ENCODE measurements at regions not wholly inside any gene's neighbourhood (a gene's known extent, or its start where the extent isn't known, plus 50 kb on each side); places are given as distances from the start of the nearest gene placed in this dataset.

DNA sequence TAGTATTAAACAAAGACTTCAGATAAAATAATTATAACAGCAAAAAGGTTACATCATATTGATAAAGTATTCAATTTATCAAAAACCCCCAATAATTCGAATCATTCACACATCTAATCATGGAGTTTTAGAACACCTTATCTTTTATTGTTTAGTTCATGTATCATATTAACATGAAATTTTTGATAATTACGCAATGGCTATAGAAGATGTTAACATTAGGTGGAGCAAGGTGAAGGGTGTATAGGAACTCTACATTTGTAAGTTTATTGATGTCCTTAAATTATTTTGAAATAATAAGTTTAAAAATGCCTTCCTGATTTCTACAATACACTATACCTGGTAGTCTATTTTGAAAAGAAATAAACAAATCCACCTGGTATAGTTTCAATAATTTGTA lies 696.5 kb upstream of the BCHE start:
- WGBS, 2 donors (ENCODE audit: low coverage in 1 of 2) = 76 to 100% methylated on average over 2 of the region's 2 CpGs
- no peak overlapping the region for H3K4me3 ChIP-seq
- no peak for ATAC-seq
- no peaks in the 10 kb centered on the region for H3K4me1 ChIP-seq
- H3K27ac ChIP-seq = no peak overlapping the region
- TF ChIP-seq EP300 (IDR thresholded peaks at IDR 0.05) (no peak), POLR2AphosphoS5 (IDR thresholded peaks at IDR 0.05) (no peak)
- TF ChIP-seq, protein P1, sequence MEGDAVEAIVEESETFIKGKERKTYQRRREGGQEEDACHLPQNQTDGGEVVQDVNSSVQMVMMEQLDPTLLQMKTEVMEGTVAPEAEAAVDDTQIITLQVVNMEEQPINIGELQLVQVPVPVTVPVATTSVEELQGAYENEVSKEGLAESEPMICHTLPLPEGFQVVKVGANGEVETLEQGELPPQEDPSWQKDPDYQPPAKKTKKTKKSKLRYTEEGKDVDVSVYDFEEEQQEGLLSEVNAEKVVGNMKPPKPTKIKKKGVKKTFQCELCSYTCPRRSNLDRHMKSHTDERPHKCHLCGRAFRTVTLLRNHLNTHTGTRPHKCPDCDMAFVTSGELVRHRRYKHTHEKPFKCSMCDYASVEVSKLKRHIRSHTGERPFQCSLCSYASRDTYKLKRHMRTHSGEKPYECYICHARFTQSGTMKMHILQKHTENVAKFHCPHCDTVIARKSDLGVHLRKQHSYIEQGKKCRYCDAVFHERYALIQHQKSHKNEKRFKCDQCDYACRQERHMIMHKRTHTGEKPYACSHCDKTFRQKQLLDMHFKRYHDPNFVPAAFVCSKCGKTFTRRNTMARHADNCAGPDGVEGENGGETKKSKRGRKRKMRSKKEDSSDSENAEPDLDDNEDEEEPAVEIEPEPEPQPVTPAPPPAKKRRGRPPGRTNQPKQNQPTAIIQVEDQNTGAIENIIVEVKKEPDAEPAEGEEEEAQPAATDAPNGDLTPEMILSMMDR (IDR thresholded peaks at IDR 0.05) = no peak
- no peaks in the 10 kb centered on the region for H3K36me3 ChIP-seq
- H3K27me3 ChIP-seq = no peaks in the 10 kb centered on the region
- H3K9me3 ChIP-seq = peaks cover 0 to 10% (median 0%) of the 10 kb centered on the region in 3 donors

DNA sequence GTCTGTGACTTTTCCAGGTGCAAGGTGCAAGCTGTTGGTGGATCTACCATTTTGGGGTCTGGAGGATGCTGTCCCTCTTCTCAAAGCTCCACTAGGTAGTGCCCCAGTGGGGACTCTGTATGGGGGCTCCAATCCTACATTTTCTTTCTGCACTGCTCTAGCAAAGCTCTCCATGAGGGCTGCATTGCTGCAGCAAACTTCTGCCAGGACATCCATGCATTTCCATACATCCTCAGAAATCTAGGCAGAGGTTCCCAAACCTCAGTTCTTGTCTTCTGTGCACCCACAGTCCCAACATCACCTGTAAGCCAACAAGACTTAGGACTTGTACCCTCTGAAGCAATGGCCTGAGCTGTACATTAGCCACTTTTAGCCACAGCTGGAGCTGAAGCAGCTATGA lies 694.5 kb upstream of the BCHE start:
- Histone ChIP-seq H3K9me3 (peaks cover 0 to 10% (median 0%) of the 10 kb centered on the region in 3 donors), H3K36me3 (no peaks in the 10 kb centered on the region), H3K27me3 (no peaks in the 10 kb centered on the region), H3K4me1 (peaks cover 0 to 5% (median 0%) of the 10 kb centered on the region in 3 donors), H3K27ac (no peak overlapping the region), H3K4me3 (no peak overlapping the region)
- TF ChIP-seq POLR2A (IDR thresholded peaks at IDR 0.05) = no peak
- TF ChIP-seq, protein P1 (IDR thresholded peaks at IDR 0.05) = no peak
- no peak for TF ChIP-seq EP300 (IDR thresholded peaks at IDR 0.05)
- TF ChIP-seq POLR2AphosphoS5 (IDR thresholded peaks at IDR 0.05) = no peak
- ATAC-seq = no peak

DNA sequence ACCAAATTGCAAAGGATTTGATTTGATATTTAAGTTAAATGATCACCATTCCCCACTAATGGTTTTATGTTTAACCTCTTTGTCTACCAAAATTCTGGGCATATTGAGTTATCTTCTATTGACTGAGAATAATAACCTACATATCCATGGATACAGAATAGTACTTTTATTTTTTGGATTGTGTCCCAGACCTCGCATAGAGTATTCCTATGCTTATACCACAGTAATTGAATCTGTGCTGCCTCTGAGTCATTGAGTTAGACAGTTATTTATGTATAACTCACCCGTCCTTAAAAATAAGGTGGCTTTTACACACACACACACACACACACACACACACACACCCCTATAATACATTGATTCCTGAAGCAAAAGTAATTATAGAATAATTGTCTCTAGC lies 690.1 kb upstream of the BCHE start:
- 23 to 24% methylated on average over 2 of the region's 2 CpGs for WGBS, 2 donors (ENCODE audit: low coverage in 1 of 2)
- H3K27ac ChIP-seq = no peak overlapping the region

DNA sequence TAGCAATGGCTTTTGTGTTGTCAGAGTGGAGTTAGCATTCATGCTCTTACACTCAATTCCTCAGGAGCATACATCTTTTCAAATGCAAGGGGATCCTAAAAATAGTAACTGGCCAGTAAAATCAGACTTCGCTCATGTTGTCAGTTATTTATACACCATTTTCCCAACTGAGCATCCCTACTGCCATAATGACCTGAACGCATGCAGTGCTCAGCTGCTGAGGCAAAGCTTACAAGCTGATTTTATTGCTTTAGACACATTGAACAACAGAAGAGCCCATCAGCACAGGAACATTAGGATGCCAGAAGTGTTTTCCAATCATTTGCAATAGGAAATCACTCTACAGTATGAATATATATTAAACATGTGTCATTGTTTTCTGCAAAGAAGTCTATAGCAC lies 689.7 kb upstream of the BCHE start:
- TF ChIP-seq EP300 (IDR thresholded peaks at IDR 0.05) (no peak), POLR2A (IDR thresholded peaks at IDR 0.05) (no peak), POLR2AphosphoS5 (IDR thresholded peaks at IDR 0.05) (no peak)
- TF ChIP-seq, protein P1 (IDR thresholded peaks at IDR 0.05) = no peak
- Histone ChIP-seq H3K27me3 (no peaks in the 10 kb centered on the region), H3K36me3 (no peaks in the 10 kb centered on the region), H3K27ac (no peak overlapping the region), H3K9me3 (peaks cover 0 to 6% (median 0%) of the 10 kb centered on the region in 3 donors), H3K4me1 (peaks cover 0 to 7% (median 0%) of the 10 kb centered on the region in 3 donors), H3K4me3 (no peak overlapping the region)
- no peak for ATAC-seq
- WGBS, 2 donors (ENCODE audit: low coverage in 1 of 2) = 53 to 55% methylated on average over 2 of the region's 2 CpGs

More for the DNA sequence above, 690.1 kb upstream of the BCHE start:
- Histone ChIP-seq H3K4me3 (no peak overlapping the region), H3K27me3 (no peaks in the 10 kb centered on the region), H3K9me3 (peaks cover 0 to 10% (median 0%) of the 10 kb centered on the region in 3 donors), H3K36me3 (no peaks in the 10 kb centered on the region), H3K4me1 (peaks cover 0 to 7% (median 0%) of the 10 kb centered on the region in 3 donors)
- TF ChIP-seq EP300 (IDR thresholded peaks at IDR 0.05) = no peak
- no peak for TF ChIP-seq POLR2AphosphoS5 (IDR thresholded peaks at IDR 0.05)
- TF ChIP-seq POLR2A (IDR thresholded peaks at IDR 0.05) = no peak
- TF ChIP-seq, protein P1 (IDR thresholded peaks at IDR 0.05) = no peak
- ATAC-seq = no peak

DNA sequence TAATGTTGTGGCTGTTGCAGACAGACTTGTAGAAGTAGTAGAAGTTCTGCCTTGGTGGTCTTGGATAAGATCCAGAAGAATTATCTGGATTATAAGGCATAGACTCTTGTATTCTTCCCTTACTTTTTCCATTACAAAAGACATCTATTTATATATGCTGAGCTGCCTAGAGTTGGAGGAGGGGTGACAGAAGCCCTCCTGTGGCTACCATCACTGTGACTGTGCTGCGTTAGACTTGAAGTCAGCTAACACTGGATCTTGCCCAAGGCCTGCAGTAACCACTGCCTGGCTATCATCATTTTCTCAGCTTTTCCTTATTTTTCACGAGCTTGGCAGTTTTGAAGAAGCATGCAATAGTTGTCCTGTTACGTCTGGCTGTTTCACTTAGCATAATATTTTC lies 684.8 kb upstream of the BCHE start:
- no peak for TF ChIP-seq EP300 (IDR thresholded peaks at IDR 0.05)
- TF ChIP-seq, protein P1 (IDR thresholded peaks at IDR 0.05) = no peak
- no peak for TF ChIP-seq POLR2AphosphoS5 (IDR thresholded peaks at IDR 0.05)
- TF ChIP-seq POLR2A (IDR thresholded peaks at IDR 0.05) = no peak
- 51 to 64% methylated on average over 3 of the region's 3 CpGs for WGBS, 2 donors (ENCODE audit: low coverage in 1 of 2)
- Histone ChIP-seq H3K27me3 (no peaks in the 10 kb centered on the region), H3K4me1 (peaks cover 0 to 4% (median 0%) of the 10 kb centered on the region in 3 donors), H3K9me3 (peaks cover 0 to 5% (median 0%) of the 10 kb centered on the region in 3 donors), H3K36me3 (no peaks in the 10 kb centered on the region), H3K4me3 (no peak overlapping the region), H3K27ac (no peak overlapping the region)
- no peak for ATAC-seq

Measured in gastroesophageal sphincter (tissue), 4 donors.